Thyroid gland (tissue), 4 donors: ENCODE measurements at regions not wholly inside any gene's neighbourhood (a gene's known extent, or its start where the extent isn't known, plus 50 kb on each side); places are given as distances from the start of the nearest gene placed in this dataset.
"Not testable (repeated sequence)": the region's sequence is repeated elsewhere in the genome, so short reads cannot be mapped to it uniquely, and the experiment has no call there.

Experiments used
- POLR2A ChIP-seq, 2 donors: fragments of 450-650 bp; IDR thresholded peaks; one replicate each; pipeline ENCODE4 v1.6.1; 2017; ENCODE audit warnings: antibody characterized with exemption in 2 of 2, mild to moderate bottlenecking in 2 of 2, moderate library complexity in 1 of 2
- TF ChIP-seq, protein P1 (sequence below), 6 experiments: fragments of 200-600 bp in 3 of 6; fragments of 450-650 bp in 3 of 6; sonication (generic) in 3 of 6; IDR thresholded peaks; one replicate each; pipeline ENCODE4 v1.5.1; 2016 to 2019; ENCODE audit warnings: antibody characterized with exemption in 6 of 6, mild to moderate bottlenecking in 2 of 6, inconsistent platforms in 1 of 6, moderate library complexity in 1 of 6

DNA sequence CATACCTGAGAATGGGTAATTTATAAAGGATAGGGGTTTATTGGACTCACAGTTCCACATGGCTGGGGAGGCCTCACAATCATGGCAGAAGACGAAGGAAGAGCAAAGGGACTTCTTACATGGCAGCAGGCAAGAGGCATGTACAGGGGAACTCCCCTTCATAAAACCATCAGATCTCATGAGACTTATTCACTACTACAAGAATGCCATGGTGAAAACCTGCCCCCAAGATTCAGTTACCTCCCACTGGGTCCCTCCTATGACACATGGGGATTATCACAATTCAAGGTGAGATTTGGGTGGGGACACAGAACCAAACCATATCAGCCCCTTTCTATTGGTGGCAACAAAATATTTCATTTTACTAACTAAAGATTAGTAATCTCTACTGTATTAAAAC, 204.1 kb upstream of the PLGLB2 start:
- not testable (repeated sequence) for TF ChIP-seq POLR2A (IDR thresholded peaks at IDR 0.05)
- TF ChIP-seq, protein P1, sequence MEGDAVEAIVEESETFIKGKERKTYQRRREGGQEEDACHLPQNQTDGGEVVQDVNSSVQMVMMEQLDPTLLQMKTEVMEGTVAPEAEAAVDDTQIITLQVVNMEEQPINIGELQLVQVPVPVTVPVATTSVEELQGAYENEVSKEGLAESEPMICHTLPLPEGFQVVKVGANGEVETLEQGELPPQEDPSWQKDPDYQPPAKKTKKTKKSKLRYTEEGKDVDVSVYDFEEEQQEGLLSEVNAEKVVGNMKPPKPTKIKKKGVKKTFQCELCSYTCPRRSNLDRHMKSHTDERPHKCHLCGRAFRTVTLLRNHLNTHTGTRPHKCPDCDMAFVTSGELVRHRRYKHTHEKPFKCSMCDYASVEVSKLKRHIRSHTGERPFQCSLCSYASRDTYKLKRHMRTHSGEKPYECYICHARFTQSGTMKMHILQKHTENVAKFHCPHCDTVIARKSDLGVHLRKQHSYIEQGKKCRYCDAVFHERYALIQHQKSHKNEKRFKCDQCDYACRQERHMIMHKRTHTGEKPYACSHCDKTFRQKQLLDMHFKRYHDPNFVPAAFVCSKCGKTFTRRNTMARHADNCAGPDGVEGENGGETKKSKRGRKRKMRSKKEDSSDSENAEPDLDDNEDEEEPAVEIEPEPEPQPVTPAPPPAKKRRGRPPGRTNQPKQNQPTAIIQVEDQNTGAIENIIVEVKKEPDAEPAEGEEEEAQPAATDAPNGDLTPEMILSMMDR (IDR thresholded peaks at IDR 0.05) = not testable (repeated sequence)
